Astrocyte of the spinal cord (primary cell): ENCODE measurements at regions not wholly inside any gene's neighbourhood (a gene's known extent, or its start where the extent isn't known, plus 50 kb on each side); places are given as distances from the start of the nearest gene placed in this dataset.
"Not testable (repeated sequence)": the region's sequence is repeated elsewhere in the genome, so short reads cannot be mapped to it uniquely, and the experiment has no call there.

Experiments used
- DNase-seq: peaks from one replicate; pipeline ENCODE4 v3.0.0; 2011; ENCODE audit warnings: low read depth, low spot score
- H3K4me3 ChIP-seq: 2 replicates; pipeline ENCODE4 v1.5.1; 2011; ENCODE audit warnings: low read depth, mild to moderate bottlenecking, low read length, moderate library complexity
- CTCF ChIP-seq: IDR thresholded peaks from 2 replicates; pipeline ENCODE4 v1.5.1; 2012; ENCODE audit warnings: low read depth, mild to moderate bottlenecking, low read length, inconsistent platforms
- in situ Hi-C: cut with HindIII; loops from 2 replicates; pipeline ENCODE4 v1.10.0; 2017; ENCODE audit warnings: low sequenced_read_pairs

DNA sequence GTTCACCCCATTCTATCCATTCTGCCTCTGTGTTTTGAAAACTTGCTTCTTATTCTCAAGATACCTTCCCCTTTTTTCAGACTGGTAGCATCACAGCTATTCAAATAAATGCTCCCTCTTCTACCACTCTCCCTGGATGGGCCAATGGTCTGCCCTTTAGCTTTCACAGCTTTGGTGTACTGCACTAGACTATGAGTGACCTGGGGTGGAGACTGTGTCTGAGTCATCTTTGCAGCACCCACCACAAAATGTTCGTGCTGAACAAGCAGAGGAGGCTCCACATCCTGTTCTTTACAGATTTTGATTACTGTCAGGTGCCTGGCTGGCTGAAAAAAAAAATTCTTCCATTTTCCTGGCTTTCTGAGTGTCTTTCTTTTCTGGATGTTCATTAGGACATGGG, 1104.1 kb upstream of the TMEM132C start:
- no peak for TF ChIP-seq CTCF
- no peak overlapping the region for H3K4me3 ChIP-seq
- in situ Hi-C loops: no loop called here
- peak; percentile 77 for DNase-seq

DNA sequence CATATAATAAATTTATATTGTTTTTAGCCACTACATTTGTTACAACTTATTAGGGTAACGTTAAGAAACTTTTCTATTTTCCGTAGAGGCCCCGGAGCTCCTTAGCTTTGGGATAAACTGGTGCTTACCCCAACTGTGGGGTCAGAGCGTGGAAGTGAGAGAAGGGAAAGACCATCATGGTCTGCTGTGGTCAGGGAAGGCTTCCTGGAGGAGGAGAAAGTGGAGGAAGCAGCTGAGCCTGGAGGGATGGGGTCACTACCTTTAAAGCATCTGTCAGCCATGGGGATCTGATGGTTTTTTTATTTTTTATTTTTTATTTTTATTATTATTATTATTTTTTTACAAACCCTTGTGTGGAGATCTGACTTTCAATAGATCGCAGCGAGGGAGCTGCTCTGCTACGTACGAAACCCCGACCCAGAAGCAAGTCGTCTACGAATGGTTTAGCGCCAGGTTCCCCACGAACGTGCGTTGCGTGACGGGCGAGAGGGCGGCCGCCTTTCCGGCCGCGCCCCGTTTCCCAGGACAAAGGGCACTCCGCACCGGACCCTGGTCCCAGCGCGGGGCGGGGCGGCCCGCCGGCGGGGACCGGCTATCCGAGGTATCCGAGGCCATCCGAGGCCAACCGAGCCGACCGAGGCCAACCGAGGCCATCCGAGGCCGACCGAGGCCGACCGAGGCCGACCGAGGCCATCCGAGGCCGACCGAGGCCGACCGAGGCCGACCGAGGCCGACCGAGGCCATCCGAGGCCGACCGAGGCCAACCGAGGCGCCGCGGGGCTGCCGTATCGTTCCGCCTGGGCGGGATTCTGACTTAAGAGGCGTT, 1101.2 kb upstream of the TMEM132C start:
- TF ChIP-seq CTCF: no peak
- DNase-seq: peak; percentile 86
- in situ Hi-C loops: no loop called here
- H3K4me3 ChIP-seq: peak overlapping the region; percentile 39

GRCh38 chr12:127169321-127170181, 1097.4 kb upstream of the TMEM132C start:
- DNase-seq: no peak
- H3K4me3 ChIP-seq: no peak overlapping the region
- in situ Hi-C loops: no loop called here
- TF ChIP-seq CTCF: no peak

GRCh38 chr12:127170226-127171180, 1096.5 kb upstream of the TMEM132C start:
- in situ Hi-C loops: no loop called here
- DNase-seq: no peak
- H3K4me3 ChIP-seq: no peak overlapping the region
- TF ChIP-seq CTCF: no peak

DNA sequence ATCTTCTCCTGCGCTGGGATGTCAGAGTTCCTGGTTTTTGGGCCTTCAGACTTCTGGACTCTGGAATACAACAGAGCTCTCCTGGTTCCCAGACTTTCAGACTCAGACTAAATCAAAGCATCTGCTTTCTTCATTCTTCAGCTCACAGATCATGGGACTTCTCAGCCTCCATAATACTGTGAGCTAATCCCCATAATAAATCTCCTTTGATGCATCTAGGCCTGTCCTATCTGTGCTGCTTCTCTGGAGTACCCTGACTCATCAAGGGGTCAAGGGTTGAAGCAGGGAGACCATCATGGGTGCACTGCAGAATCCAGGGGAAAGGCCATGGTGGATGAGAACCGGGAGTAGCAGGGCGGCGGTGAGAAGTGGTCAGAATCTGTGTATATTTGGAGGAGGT, 1094.1 kb upstream of the TMEM132C start:
- no peak for TF ChIP-seq CTCF
- H3K4me3 ChIP-seq: no peak overlapping the region
- in situ Hi-C loops: no loop called here
- DNase-seq: no peak

DNA sequence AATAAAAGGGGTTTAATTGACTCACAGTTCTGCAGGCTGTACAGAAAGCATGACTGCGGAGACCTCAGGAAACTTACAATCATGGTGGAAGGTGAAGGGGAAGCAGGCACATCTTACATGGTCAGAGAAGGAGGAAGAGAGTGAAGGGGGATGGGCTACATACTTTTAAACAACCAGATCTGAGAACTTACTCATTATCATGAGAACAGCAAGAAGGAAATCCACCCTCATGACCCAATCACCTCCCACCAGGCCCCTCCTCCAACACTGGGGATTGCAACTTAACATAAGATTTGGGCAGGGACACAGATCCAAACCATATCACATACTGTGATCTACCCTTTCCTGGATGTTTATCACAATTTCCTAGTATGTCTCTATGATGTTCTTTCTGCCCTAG, 1093.0 kb upstream of the TMEM132C start:
- in situ Hi-C loops, H3K4me3 ChIP-seq, DNase-seq: not testable (repeated sequence)
